Activated T-cell treated with anti-CD3 and anti-CD28 coated beads, Interleukin-2, amount 50 U/mL, for 4 hours (primary cell): ENCODE measurements at regions not wholly inside any gene's neighbourhood (a gene's known extent, or its start where the extent isn't known, plus 50 kb on each side); places are given as distances from the start of the nearest gene placed in this dataset.
"Not testable (repeated sequence)": the region's sequence is repeated elsewhere in the genome, so short reads cannot be mapped to it uniquely, and the experiment has no call there.

ENCODE experiments used
- ATAC-seq, 2 donors: fragments of 200-7000 bp; cut with Tn5 transposase; one replicate each; pipeline ENCODE4 v1.10.0; 2021
- DNase-seq: peaks from one replicate; pipeline ENCODE4 v3.0.0-alpha.2; 2020
- H3K27me3 Mint-ChIP-seq: one replicate; pipeline ENCODE4 v1.8.0; 2021; ENCODE audit warnings: low read depth, mixed read lengths
- H3K36me3 Mint-ChIP-seq: one replicate; pipeline ENCODE4 v1.8.0; 2022; ENCODE audit warnings: mixed read lengths; ENCODE audit not compliant: insufficient read depth
- H3K4me1 Mint-ChIP-seq: one replicate; pipeline ENCODE4 v1.8.0; 2021; ENCODE audit warnings: low read depth, mixed read lengths
- H3K4me3 Mint-ChIP-seq: one replicate; pipeline ENCODE4 v1.8.0; 2021; ENCODE audit warnings: mild to moderate bottlenecking, moderate library complexity, mixed read lengths
- H3K9me3 Mint-ChIP-seq: one replicate; pipeline ENCODE4 v1.8.0; 2021; ENCODE audit warnings: mixed read lengths

- Mint-ChIP-seq H3K4me1 (no peaks in the 10 kb centered on the region), H3K9me3 (no peaks in the 10 kb centered on the region), H3K4me3 (no peak overlapping the region), H3K36me3 (no peaks in the 10 kb centered on the region), H3K27me3 (peaks cover 13% of the 10 kb centered on the region)
- ATAC-seq = no peak
- DNase-seq = no peak
Measured at GRCh38 chr2:16239296-16239850, 299.0 kb downstream of the MYCN start.

DNA sequence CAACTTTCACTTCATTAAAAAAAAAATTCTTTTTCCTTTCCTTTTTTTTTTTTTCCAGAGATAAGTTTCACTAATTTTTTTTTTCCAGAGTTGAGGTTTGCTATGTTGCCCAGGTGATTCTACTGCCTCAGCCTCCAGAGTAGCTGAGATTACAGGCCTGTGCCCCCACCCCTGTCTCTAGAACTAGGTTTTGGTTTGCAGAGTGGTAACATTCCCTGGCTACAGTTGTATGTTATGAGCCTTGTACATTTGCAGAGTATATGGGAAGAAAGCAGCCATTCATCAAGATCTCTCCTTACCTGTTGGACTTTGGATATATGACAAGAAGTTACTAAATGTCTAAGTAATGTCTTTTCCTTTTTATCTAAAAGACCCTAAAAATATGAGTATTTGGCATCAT is 298.4 kb downstream of the MYCN start:
- no peaks in the 10 kb centered on the region for H3K9me3 Mint-ChIP-seq
- DNase-seq = no peak
- no peaks in the 10 kb centered on the region for H3K36me3 Mint-ChIP-seq
- no peak for ATAC-seq
- peaks cover 13% of the 10 kb centered on the region for H3K27me3 Mint-ChIP-seq
- H3K4me3 Mint-ChIP-seq = no peak overlapping the region
- no peaks in the 10 kb centered on the region for H3K4me1 Mint-ChIP-seq

DNA sequence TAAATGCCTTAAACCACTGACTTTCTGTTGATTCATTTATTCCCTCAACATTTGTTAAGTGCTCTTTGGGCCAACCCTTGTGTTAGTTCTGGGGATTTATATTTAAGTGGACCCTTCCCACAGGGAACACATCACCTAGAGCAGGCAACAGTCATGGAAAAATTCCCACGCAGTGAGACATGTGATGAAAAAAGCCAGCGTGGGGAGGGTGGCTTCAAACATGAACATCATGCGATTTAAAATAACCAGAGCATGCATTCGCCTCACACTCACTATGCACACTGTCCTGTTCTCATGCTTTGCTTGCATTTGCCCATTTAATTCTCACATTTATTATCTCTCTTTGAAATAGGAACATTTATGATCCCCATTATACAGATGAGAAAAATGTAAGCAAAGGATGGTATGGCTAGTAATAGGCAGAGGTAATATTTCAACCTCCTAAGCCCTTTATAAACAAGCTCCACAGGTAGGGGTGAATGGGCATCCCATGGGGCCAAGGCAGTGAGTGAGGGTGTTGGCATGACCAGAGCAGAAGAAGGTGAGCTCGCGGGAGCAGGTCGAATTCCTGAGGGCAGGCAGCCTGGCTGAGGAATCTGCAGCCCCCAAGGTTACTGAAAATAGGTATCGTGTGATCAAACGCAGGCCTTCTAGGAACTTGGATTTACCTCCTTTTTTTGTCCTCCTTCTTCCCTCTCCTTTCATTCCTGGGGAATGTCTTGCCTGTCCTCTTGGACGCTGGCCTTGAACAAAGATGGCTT is 297.8 kb downstream of the MYCN start:
- no peaks in the 10 kb centered on the region for H3K4me1 Mint-ChIP-seq
- peaks cover 13% of the 10 kb centered on the region for H3K27me3 Mint-ChIP-seq
- ATAC-seq (no peak), DNase-seq (no peak)
- H3K9me3 Mint-ChIP-seq = no peaks in the 10 kb centered on the region
- no peaks in the 10 kb centered on the region for H3K36me3 Mint-ChIP-seq
- H3K4me3 Mint-ChIP-seq = no peak overlapping the region

GRCh38 chr2:16235747-16236146 is 295.4 kb downstream of the MYCN start:
- no peaks in the 10 kb centered on the region for H3K4me1 Mint-ChIP-seq
- ATAC-seq (no peak), DNase-seq (no peak)
- H3K4me3 Mint-ChIP-seq = no peak overlapping the region
- no peaks in the 10 kb centered on the region for H3K36me3 Mint-ChIP-seq
- H3K27me3 Mint-ChIP-seq = peaks cover 13% of the 10 kb centered on the region
- no peaks in the 10 kb centered on the region for H3K9me3 Mint-ChIP-seq

GRCh38 chr2:16235291-16235690 is 294.9 kb downstream of the MYCN start:
- DNase-seq, H3K4me3 Mint-ChIP-seq, H3K36me3 Mint-ChIP-seq, H3K9me3 Mint-ChIP-seq, H3K4me1 Mint-ChIP-seq, ATAC-seq: not testable (repeated sequence)
- peaks cover 13% of the 10 kb centered on the region for H3K27me3 Mint-ChIP-seq

GRCh38 chr2:16228951-16229350 is 288.6 kb downstream of the MYCN start:
- H3K9me3 Mint-ChIP-seq = peaks cover 5% of the 10 kb centered on the region
- H3K4me1 Mint-ChIP-seq = no peaks in the 10 kb centered on the region
- ATAC-seq (no peak), DNase-seq (no peak)
- H3K27me3 Mint-ChIP-seq = no peaks in the 10 kb centered on the region
- H3K4me3 Mint-ChIP-seq = no peak overlapping the region
- no peaks in the 10 kb centered on the region for H3K36me3 Mint-ChIP-seq

GRCh38 chr2:16228471-16228870 is 288.1 kb downstream of the MYCN start:
- ATAC-seq (no peak), DNase-seq (no peak)
- Mint-ChIP-seq H3K9me3 (peaks cover 5% of the 10 kb centered on the region), H3K27me3 (no peaks in the 10 kb centered on the region), H3K36me3 (no peaks in the 10 kb centered on the region), H3K4me1 (no peaks in the 10 kb centered on the region), H3K4me3 (no peak overlapping the region)

- ATAC-seq = no peak
Measured at GRCh38 chr2:16227811-16228462, 287.6 kb downstream of the MYCN start.

GRCh38 chr2:16226943-16227664 is 286.8 kb downstream of the MYCN start:
- H3K36me3 Mint-ChIP-seq = no peaks in the 10 kb centered on the region
- no peaks in the 10 kb centered on the region for H3K27me3 Mint-ChIP-seq
- no peak overlapping the region for H3K4me3 Mint-ChIP-seq
- no peaks in the 10 kb centered on the region for H3K4me1 Mint-ChIP-seq
- DNase-seq (no peak), ATAC-seq (no peak)
- H3K9me3 Mint-ChIP-seq = peaks cover 5% of the 10 kb centered on the region

More at GRCh38 chr2:16227811-16228462, 287.6 kb downstream of the MYCN start:
- no peak for DNase-seq
- H3K4me3 Mint-ChIP-seq = no peak overlapping the region
- no peaks in the 10 kb centered on the region for H3K36me3 Mint-ChIP-seq
- H3K27me3 Mint-ChIP-seq = no peaks in the 10 kb centered on the region
- H3K4me1 Mint-ChIP-seq = no peaks in the 10 kb centered on the region
- peaks cover 5% of the 10 kb centered on the region for H3K9me3 Mint-ChIP-seq

DNA sequence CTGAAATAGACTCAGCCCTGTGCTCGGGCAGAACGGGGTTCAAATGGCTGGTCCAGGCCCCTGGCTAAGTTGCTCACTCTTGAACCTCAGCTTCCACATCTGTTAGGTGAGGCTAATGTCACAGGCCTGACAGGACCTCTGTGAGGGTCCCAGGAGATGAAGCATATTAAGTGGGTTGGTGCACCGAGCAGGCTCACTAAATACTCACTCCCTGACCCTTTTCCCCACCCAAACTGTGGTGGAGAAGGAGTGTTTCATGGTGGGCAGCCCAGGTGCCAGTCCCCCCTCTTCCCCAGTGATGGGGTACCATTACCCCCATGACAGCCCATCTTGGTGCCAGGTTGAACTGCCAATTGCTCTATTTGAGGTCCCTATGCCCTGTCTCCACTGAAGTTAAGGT is 286.0 kb downstream of the MYCN start:
- no peak for ATAC-seq
- no peaks in the 10 kb centered on the region for H3K4me1 Mint-ChIP-seq
- peaks cover 5% of the 10 kb centered on the region for H3K9me3 Mint-ChIP-seq

DNA sequence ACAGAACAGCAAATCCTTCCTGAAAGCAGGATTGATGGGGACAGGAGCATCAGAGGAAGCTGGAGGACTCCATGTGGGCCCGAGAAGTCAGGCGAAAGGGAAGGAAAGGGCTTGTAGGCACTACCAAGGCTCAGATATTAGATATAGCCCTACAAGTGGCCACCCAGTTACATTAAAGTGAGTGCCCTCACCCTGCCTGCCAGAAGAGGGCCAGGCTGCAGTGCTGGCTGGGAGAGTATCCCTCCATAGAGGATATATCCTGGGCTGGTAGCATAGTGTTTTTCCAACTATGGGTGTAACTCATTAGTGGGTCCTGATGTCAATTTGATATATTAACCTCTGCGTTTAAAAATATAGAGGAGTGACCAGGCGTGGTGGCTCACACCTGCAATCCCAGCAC is 285.2 kb downstream of the MYCN start:
- DNase-seq = no peak

More for the DNA sequence above, 286.0 kb downstream of the MYCN start:
- no peak for DNase-seq
- Mint-ChIP-seq H3K4me3 (no peak overlapping the region), H3K36me3 (no peaks in the 10 kb centered on the region), H3K27me3 (no peaks in the 10 kb centered on the region)

GRCh38 chr2:16225071-16225470 is 284.7 kb downstream of the MYCN start:
- no peaks in the 10 kb centered on the region for H3K36me3 Mint-ChIP-seq
- no peaks in the 10 kb centered on the region for H3K27me3 Mint-ChIP-seq
- no peaks in the 10 kb centered on the region for H3K4me1 Mint-ChIP-seq
- peaks cover 5% of the 10 kb centered on the region for H3K9me3 Mint-ChIP-seq
- DNase-seq (no peak), ATAC-seq (peak in 1 of 2 donors; percentile 14)
- no peak overlapping the region for H3K4me3 Mint-ChIP-seq

More for the DNA sequence above, 285.2 kb downstream of the MYCN start:
- Mint-ChIP-seq H3K36me3 (no peaks in the 10 kb centered on the region), H3K4me1 (no peaks in the 10 kb centered on the region), H3K9me3 (peaks cover 5% of the 10 kb centered on the region), H3K27me3 (no peaks in the 10 kb centered on the region), H3K4me3 (no peak overlapping the region)
- no peak for ATAC-seq

DNA sequence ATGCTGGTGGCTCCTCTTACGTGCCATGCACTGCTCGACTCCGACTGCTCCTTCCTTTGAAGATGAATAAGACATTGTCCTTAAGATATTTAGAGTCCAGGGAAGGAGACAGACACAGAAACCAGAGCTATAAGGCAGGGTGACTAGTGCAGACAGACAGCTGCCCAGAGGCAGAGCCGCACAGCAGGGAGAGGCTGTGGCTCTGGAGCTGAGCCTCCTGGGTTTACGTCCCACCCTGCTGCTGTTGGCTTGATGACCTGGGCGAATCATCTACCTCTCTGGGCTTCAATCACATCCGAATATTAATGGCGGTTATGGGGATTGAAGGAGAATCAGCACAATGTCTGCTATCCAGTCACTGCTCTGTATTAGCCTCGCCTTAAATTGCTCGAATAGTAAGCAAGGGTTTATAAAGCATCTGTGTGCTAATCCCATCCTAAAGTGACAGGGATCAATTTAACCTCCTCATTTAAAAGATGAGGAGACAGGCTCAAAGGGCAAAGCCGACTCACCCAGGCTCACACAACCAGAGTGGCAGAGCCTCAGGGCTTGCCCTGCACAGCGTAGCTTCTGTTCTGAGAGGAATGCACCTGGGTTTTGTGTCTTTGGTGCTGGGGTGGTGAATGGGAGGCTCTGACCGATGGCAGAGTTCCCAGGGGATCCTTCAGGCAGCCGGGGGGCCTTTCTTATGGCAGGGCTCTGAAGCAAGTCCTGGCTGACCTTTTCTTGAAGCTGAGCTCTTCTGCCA is 284.1 kb downstream of the MYCN start:
- peaks cover 5% of the 10 kb centered on the region for H3K9me3 Mint-ChIP-seq

DNA sequence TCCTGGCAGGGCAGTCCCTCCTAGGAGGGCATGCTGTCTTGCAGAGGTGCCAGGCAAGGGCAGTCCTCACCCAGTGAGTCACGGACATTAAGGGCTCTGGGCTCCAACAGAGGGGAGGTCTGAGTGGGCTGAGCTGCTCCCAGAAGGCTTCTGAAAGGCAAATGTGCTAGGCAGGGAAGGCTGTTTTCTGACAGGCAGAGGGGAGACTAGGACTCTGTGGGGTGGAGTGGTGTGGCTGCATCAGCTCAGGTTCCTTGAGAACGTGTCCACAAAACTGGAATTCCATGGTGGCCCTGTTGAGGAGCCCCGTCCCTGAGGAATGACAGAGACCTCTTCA is 283.5 kb downstream of the MYCN start:
- DNase-seq (no peak), ATAC-seq (no peak)
- Mint-ChIP-seq H3K4me3 (no peak overlapping the region), H3K4me1 (no peaks in the 10 kb centered on the region), H3K36me3 (no peaks in the 10 kb centered on the region), H3K27me3 (no peaks in the 10 kb centered on the region), H3K9me3 (peaks cover 1% of the 10 kb centered on the region)

More for the DNA sequence above, 284.1 kb downstream of the MYCN start:
- no peaks in the 10 kb centered on the region for H3K4me1 Mint-ChIP-seq
- no peaks in the 10 kb centered on the region for H3K36me3 Mint-ChIP-seq
- no peak overlapping the region for H3K4me3 Mint-ChIP-seq
- H3K27me3 Mint-ChIP-seq = no peaks in the 10 kb centered on the region
- no peak for ATAC-seq
- no peak for DNase-seq
